ENCODE measurements at regions not wholly inside any gene's neighbourhood (a gene's known extent, or its start where the extent isn't known, plus 50 kb on each side); places are given as distances from the start of the nearest gene placed in this dataset.

- TF ChIP-seq CTCF (IDR thresholded peaks at IDR 0.05; ENCODE audit: low read depth, low read length) = no peak
- TF ChIP-seq MAX (IDR thresholded peaks at IDR 0.05; ENCODE audit: low read depth, low read length) = no peak
- no peak for TF ChIP-seq POLR2A (IDR thresholded peaks at IDR 0.05; ENCODE audit: extremely low read depth, insufficient read length)
- no peak for TF ChIP-seq MYC (IDR thresholded peaks at IDR 0.05; ENCODE audit: low read depth, low read length)
- H3K4me3 ChIP-seq (ENCODE audit: low read depth, low read length) = no peak overlapping the region
- no peak for DNase-seq (ENCODE audit: low read depth)
These were observed 699.7 kb upstream of the ID4 start for GRCh38 chr6:19137505-19137904.

- DNase-seq (ENCODE audit: low read depth) = no peak
- no peak overlapping the region for H3K4me3 ChIP-seq (ENCODE audit: low read depth, low read length)
- no peak for TF ChIP-seq MAX (IDR thresholded peaks at IDR 0.05; ENCODE audit: low read depth, low read length)
- no peak for TF ChIP-seq MYC (IDR thresholded peaks at IDR 0.05; ENCODE audit: low read depth, low read length)
- TF ChIP-seq CTCF (IDR thresholded peaks at IDR 0.05; ENCODE audit: low read depth, low read length) = no peak
- no peak for TF ChIP-seq POLR2A (IDR thresholded peaks at IDR 0.05; ENCODE audit: extremely low read depth, insufficient read length)
These were observed 694.9 kb upstream of the ID4 start for GRCh38 chr6:19142275-19142674.

- TF ChIP-seq MAX (IDR thresholded peaks at IDR 0.05; ENCODE audit: low read depth, low read length) = no peak
- no peak for TF ChIP-seq MYC (IDR thresholded peaks at IDR 0.05; ENCODE audit: low read depth, low read length)
- TF ChIP-seq CTCF (IDR thresholded peaks at IDR 0.05; ENCODE audit: low read depth, low read length) = no peak
- TF ChIP-seq POLR2A (IDR thresholded peaks at IDR 0.05; ENCODE audit: extremely low read depth, insufficient read length) = no peak
- no peak overlapping the region for H3K4me3 ChIP-seq (ENCODE audit: low read depth, low read length)
- no peak for DNase-seq (ENCODE audit: low read depth)
These were observed 686.9 kb upstream of the ID4 start for GRCh38 chr6:19150307-19150706.

- DNase-seq (ENCODE audit: low read depth) = no peak
- no peak overlapping the region for H3K4me3 ChIP-seq (ENCODE audit: low read depth, low read length)
- no peak for TF ChIP-seq CTCF (IDR thresholded peaks at IDR 0.05; ENCODE audit: low read depth, low read length)
- no peak for TF ChIP-seq POLR2A (IDR thresholded peaks at IDR 0.05; ENCODE audit: extremely low read depth, insufficient read length)
- no peak for TF ChIP-seq MYC (IDR thresholded peaks at IDR 0.05; ENCODE audit: low read depth, low read length)
- no peak for TF ChIP-seq MAX (IDR thresholded peaks at IDR 0.05; ENCODE audit: low read depth, low read length)
These were observed 683.7 kb upstream of the ID4 start for GRCh38 chr6:19153270-19153980.

- no peak for TF ChIP-seq CTCF (IDR thresholded peaks at IDR 0.05; ENCODE audit: low read depth, low read length)
- TF ChIP-seq MYC (IDR thresholded peaks at IDR 0.05; ENCODE audit: low read depth, low read length) = no peak
- no peak for TF ChIP-seq MAX (IDR thresholded peaks at IDR 0.05; ENCODE audit: low read depth, low read length)
- no peak for TF ChIP-seq POLR2A (IDR thresholded peaks at IDR 0.05; ENCODE audit: extremely low read depth, insufficient read length)
- DNase-seq (ENCODE audit: low read depth) = no peak
- H3K4me3 ChIP-seq (ENCODE audit: low read depth, low read length) = no peak overlapping the region
These were observed 683.2 kb upstream of the ID4 start for GRCh38 chr6:19153981-19154295.
